Bronchial epithelial cell (primary cell): ENCODE measurements at regions not wholly inside any gene's neighbourhood (a gene's known extent, or its start where the extent isn't known, plus 50 kb on each side); places are given as distances from the start of the nearest gene placed in this dataset.

Source experiments
- DNase-seq: peaks from one replicate; pipeline ENCODE4 v3.0.0-alpha.2; 2010; ENCODE audit warnings: low read depth
- FAIRE-seq: peaks from 2 replicates; lab custom pipeline; 2011; peaks lifted over from hg19 to GRCh38; lab: Jason Lieb, UNC
- H3K27me3 ChIP-seq: 2 replicates; pipeline ENCODE4 v1.5.1; 2011; ENCODE audit warnings: low read length; ENCODE audit not compliant: control insufficient read depth, insufficient read depth
- H3K36me3 ChIP-seq: 2 replicates; pipeline ENCODE4 v1.5.1; 2011; ENCODE audit warnings: low read length; ENCODE audit not compliant: control insufficient read depth, insufficient read depth
- H3K4me3 ChIP-seq: 2 replicates; pipeline ENCODE4 v1.5.1; 2011; ENCODE audit warnings: mild to moderate bottlenecking, low read depth, low read length, control low read depth
- TF ChIP-seq, protein P1 (sequence below): IDR thresholded peaks from 2 replicates; pipeline ENCODE4 v1.5.1; 2011; ENCODE audit warnings: mild to moderate bottlenecking, moderate library complexity, low read length, control low read depth, inconsistent platforms; ENCODE audit not compliant: insufficient read depth, severe bottlenecking

DNA sequence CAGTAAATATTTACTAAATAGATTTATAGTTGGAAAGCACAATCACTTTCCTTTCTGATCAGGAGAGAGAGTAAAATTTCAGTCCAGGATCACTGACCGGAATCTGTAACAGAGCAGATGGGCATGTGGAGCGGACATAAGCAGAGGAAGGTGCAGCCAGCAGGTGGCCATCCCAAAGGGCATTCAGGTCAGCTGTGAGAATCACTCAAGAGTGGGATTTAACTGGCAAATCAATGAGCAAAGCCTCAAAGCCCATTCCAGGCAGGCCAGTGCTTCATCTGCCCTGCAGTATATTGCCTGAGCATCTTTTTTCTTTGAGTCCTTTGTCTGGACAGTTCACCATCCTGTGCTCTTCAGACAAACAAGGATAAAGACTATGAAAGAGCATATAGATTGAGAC, 166.4 kb upstream of the SLC14A2 start:
- Histone ChIP-seq H3K27me3 (no peaks in the 10 kb centered on the region), H3K4me3 (no peak overlapping the region), H3K36me3 (no peaks in the 10 kb centered on the region)
- FAIRE-seq (no peak), DNase-seq (no peak)
- TF ChIP-seq, protein P1, sequence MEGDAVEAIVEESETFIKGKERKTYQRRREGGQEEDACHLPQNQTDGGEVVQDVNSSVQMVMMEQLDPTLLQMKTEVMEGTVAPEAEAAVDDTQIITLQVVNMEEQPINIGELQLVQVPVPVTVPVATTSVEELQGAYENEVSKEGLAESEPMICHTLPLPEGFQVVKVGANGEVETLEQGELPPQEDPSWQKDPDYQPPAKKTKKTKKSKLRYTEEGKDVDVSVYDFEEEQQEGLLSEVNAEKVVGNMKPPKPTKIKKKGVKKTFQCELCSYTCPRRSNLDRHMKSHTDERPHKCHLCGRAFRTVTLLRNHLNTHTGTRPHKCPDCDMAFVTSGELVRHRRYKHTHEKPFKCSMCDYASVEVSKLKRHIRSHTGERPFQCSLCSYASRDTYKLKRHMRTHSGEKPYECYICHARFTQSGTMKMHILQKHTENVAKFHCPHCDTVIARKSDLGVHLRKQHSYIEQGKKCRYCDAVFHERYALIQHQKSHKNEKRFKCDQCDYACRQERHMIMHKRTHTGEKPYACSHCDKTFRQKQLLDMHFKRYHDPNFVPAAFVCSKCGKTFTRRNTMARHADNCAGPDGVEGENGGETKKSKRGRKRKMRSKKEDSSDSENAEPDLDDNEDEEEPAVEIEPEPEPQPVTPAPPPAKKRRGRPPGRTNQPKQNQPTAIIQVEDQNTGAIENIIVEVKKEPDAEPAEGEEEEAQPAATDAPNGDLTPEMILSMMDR: no peak

- FAIRE-seq (no peak), DNase-seq (no peak)
- H3K4me3 ChIP-seq: no peak overlapping the region
- TF ChIP-seq, protein P1: no peak
- no peaks in the 10 kb centered on the region for H3K27me3 ChIP-seq
- H3K36me3 ChIP-seq: no peaks in the 10 kb centered on the region
Measured at GRCh38 chr18:45449418-45450227, 165.7 kb upstream of the SLC14A2 start.

DNA sequence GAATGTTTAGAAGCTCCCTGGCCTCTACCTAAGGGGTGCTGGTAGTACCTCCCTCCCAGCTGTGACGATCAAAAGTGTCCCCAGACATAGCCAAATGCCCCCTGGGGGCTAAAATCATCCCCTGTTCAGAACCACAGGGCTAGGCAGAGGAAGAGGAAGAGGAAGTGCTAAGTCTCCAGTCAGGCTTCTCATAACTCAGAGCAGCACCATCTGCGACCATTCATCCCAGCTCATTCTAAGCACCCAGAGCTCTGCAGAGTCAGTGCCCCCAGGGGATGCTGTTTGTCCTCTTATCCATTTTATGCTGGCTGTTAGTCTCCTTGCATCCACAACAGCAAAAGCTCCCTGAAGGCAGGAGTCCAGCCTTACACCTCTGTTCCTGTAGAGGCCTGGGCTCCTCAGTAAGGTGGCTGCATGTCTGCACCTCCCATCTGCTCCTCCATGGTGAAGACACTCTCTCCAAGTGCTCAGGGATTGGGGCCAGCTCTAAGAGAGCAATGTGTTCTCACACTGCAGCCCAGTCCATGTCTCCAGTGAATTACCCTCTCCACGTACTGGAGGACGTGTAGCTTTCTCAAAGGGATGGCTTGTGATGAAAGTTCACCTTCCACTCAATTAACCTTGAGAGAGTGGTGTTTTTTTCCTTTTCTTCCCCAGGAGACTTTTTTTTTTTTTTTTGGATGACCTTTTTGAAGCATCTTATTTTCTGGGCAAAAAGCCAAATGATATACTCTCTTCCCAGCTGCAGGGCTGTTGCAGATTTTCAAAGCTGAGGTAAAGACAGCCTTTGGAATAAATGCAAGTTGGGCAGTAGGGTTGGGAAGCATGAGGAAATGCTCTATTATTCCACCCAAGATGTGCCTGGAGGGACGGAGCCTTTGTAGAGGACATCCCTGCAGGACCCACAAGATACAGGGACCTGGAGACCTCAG, 158.9 kb upstream of the SLC14A2 start:
- Histone ChIP-seq H3K36me3 (no peaks in the 10 kb centered on the region), H3K27me3 (no peaks in the 10 kb centered on the region), H3K4me3 (no peak overlapping the region)
- DNase-seq (no peak), FAIRE-seq (no peak)
- TF ChIP-seq, protein P1: no peak

- TF ChIP-seq, protein P1: no peak
- Histone ChIP-seq H3K36me3 (no peaks in the 10 kb centered on the region), H3K27me3 (no peaks in the 10 kb centered on the region), H3K4me3 (no peak overlapping the region)
- FAIRE-seq (no peak), DNase-seq (no peak)
Measured at GRCh38 chr18:45458033-45458432, 157.2 kb upstream of the SLC14A2 start.

- Histone ChIP-seq H3K4me3 (no peak overlapping the region), H3K36me3 (no peaks in the 10 kb centered on the region), H3K27me3 (peaks cover 4% of the 10 kb centered on the region)
- FAIRE-seq: no peak
- DNase-seq: no peak
- TF ChIP-seq, protein P1: no peak
Measured at GRCh38 chr18:45462179-45462578, 153.1 kb upstream of the SLC14A2 start.
